Liver (tissue), 8 donors: ENCODE measurements at regions not wholly inside any gene's neighbourhood (a gene's known extent, or its start where the extent isn't known, plus 50 kb on each side); places are given as distances from the start of the nearest gene placed in this dataset.

Experiments used
- DNase-seq: peaks from one replicate; pipeline ENCODE4 v3.0.0-alpha.2; 2017; ENCODE audit warnings: low spot score
- H3K27ac ChIP-seq, 2 donors: one replicate each; pipeline ENCODE4 v1.7.0; 2013; ENCODE audit warnings: inconsistent platforms in 2 of 2, low read length in 2 of 2, control low read depth in 1 of 2, low read depth in 1 of 2, mild to moderate bottlenecking in 1 of 2
- H3K27me3 ChIP-seq, 4 donors: one replicate each; pipeline versions ENCODE4 v1.6.1 to v1.7.0; 2013; ENCODE audit warnings: low read length in 3 of 4, inconsistent platforms in 1 of 4, mild to moderate bottlenecking in 1 of 4, moderate library complexity in 1 of 4; ENCODE audit not compliant: control insufficient read depth in 4 of 4, insufficient read depth in 4 of 4
- H3K36me3 ChIP-seq, 4 donors: one replicate each; pipeline versions ENCODE4 v1.6.1 to v1.7.0; 2013; ENCODE audit warnings: low read length in 3 of 4, mild to moderate bottlenecking in 3 of 4, low read depth in 1 of 4, moderate library complexity in 1 of 4; ENCODE audit not compliant: control insufficient read depth in 4 of 4, insufficient read depth in 3 of 4
- H3K4me1 ChIP-seq, 4 donors: one replicate each; pipeline versions ENCODE4 v1.6.1 to v1.7.0; 2013; ENCODE audit warnings: low read length in 3 of 4, mild to moderate bottlenecking in 3 of 4, moderate library complexity in 1 of 4; ENCODE audit not compliant: control insufficient read depth in 4 of 4, insufficient read depth in 4 of 4
- H3K4me3 ChIP-seq, 3 donors: one replicate each; pipeline versions ENCODE4 v1.6.1 to v1.7.0; 2013; ENCODE audit warnings: low read length in 3 of 3, control low read depth in 1 of 3, low read depth in 1 of 3, mild to moderate bottlenecking in 1 of 3
- H3K9ac ChIP-seq, 2 donors: one replicate each; pipeline ENCODE4 v1.7.0; 2013; ENCODE audit warnings: low read length in 2 of 2, mild to moderate bottlenecking in 2 of 2, moderate library complexity in 2 of 2, control low read depth in 1 of 2, low read depth in 1 of 2
- H3K9me3 ChIP-seq, 4 donors: one replicate each; pipeline versions ENCODE4 v1.6.1 to v1.7.0; 2013; ENCODE audit warnings: low read length in 3 of 4; ENCODE audit not compliant: control insufficient read depth in 4 of 4
- EGR1 ChIP-seq, 2 donors: IDR thresholded peaks; 2 replicates each; pipeline ENCODE4 v1.6.1; 2016 to 2018; ENCODE audit warnings: antibody characterized with exemption in 2 of 2, low read depth in 2 of 2
- FOXA1 ChIP-seq: IDR thresholded peaks from 2 replicates; pipeline ENCODE4 v1.6.1; 2016; ENCODE audit warnings: antibody characterized with exemption
- FOXA2 ChIP-seq: IDR thresholded peaks from 2 replicates; pipeline ENCODE4 v1.6.1; 2016; ENCODE audit warnings: antibody characterized with exemption
- GABPA ChIP-seq, 2 donors: IDR thresholded peaks in 1 of 2; conservative IDR thresholded peaks in 1 of 2; 2 replicates each; pipeline ENCODE4 v1.6.1; 2016; ENCODE audit warnings: antibody characterized with exemption in 2 of 2, mild to moderate bottlenecking in 1 of 2, moderate library complexity in 1 of 2
- HNF4A ChIP-seq, 2 donors: conservative IDR thresholded peaks; 2 replicates each; pipeline ENCODE4 v1.6.1; 2016; ENCODE audit warnings: antibody characterized with exemption in 2 of 2, mild to moderate bottlenecking in 2 of 2
- HNF4G ChIP-seq: IDR thresholded peaks from 2 replicates; pipeline ENCODE4 v1.6.1; 2016; ENCODE audit warnings: antibody characterized with exemption
- JUND ChIP-seq, 2 donors: IDR thresholded peaks; 2 replicates each; pipeline ENCODE4 v1.6.1; 2016; ENCODE audit warnings: antibody characterized with exemption in 2 of 2
- NR2F2 ChIP-seq: IDR thresholded peaks from 2 replicates; pipeline ENCODE4 v1.6.1; 2016; ENCODE audit warnings: antibody characterized with exemption
- RAD21 ChIP-seq, 2 donors: IDR thresholded peaks; 2 replicates each; pipeline ENCODE4 v1.6.1; 2016; ENCODE audit warnings: antibody characterized with exemption in 2 of 2, mild to moderate bottlenecking in 2 of 2
- RXRA ChIP-seq, 2 donors: IDR thresholded peaks; 2 replicates each; pipeline ENCODE4 v1.6.1; 2017 to 2018; ENCODE audit warnings: antibody characterized with exemption in 2 of 2, mild to moderate bottlenecking in 1 of 2
- SP1 ChIP-seq: IDR thresholded peaks from 2 replicates; pipeline ENCODE4 v1.6.1; 2018; ENCODE audit warnings: antibody characterized with exemption, mild to moderate bottlenecking
- TAF1 ChIP-seq: conservative IDR thresholded peaks from 2 replicates; pipeline ENCODE4 v1.6.1; 2016; ENCODE audit warnings: antibody characterized with exemption, mild to moderate bottlenecking
- YY1 ChIP-seq: IDR thresholded peaks from 2 replicates; pipeline ENCODE4 v1.6.1; 2016; ENCODE audit warnings: antibody characterized with exemption, mild to moderate bottlenecking
- WGBS: extraction: QIAGEN DNeasy Blood & Tissue Kit; methylation state at CpG from one replicate; pipeline ENCODE4 v1.1.7; 2013; 5-methylcytosine and 5-hydroxymethylcytosine counted together
- TF ChIP-seq, protein P1 (sequence below): IDR thresholded peaks from 2 replicates; pipeline ENCODE4 v1.6.1; 2016; ENCODE audit warnings: antibody characterized with exemption
- TF ChIP-seq, protein P2 (sequence below): IDR thresholded peaks from 2 replicates; pipeline ENCODE4 v1.6.1; 2016; ENCODE audit warnings: antibody characterized with exemption
- TF ChIP-seq, protein P3 (sequence below): fragments of 150-350 bp; IDR thresholded peaks from 2 replicates; pipeline ENCODE4 v1.5.1; 2017; ENCODE audit warnings: improper control_type of control experiment, low read depth, low read length; ENCODE audit not compliant: missing input control
- TF ChIP-seq, protein P4 (sequence below): IDR thresholded peaks from 2 replicates; pipeline ENCODE4 v1.6.1; 2016; ENCODE audit warnings: antibody characterized with exemption, mild to moderate bottlenecking
- TF ChIP-seq, protein P5 (sequence below): IDR thresholded peaks from 2 replicates; pipeline ENCODE4 v1.6.1; 2016; ENCODE audit warnings: antibody characterized with exemption
- donor health status: healthy.
- donor health status: healthy.
- donor health status: healthy.
- donor health status: healthy.
- donor health status: healthy.

DNA sequence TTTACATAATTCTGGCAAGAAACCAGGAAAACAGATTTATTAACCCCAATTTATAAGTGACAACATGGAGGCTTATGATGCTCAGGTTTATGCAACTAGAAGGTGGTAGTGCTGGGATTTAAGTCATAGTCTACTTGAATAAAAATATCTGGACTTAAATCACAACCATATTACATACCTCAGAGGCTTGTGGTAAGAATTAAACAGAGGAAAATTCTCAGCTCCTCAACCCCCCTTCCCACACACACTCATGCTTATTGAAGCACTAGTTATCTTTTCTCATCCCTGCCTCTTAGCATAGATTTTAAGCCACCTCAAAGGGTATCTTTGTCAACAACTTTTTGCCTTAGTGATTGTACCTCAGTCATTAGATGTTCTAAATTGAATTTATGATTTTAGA is 731.0 kb downstream of the PRELID2 start:
- H3K9me3 ChIP-seq: no peaks in the 10 kb centered on the region
- no peaks in the 10 kb centered on the region for H3K4me1 ChIP-seq
- no peak for TF ChIP-seq FOXA2
- TF ChIP-seq, protein P1, sequence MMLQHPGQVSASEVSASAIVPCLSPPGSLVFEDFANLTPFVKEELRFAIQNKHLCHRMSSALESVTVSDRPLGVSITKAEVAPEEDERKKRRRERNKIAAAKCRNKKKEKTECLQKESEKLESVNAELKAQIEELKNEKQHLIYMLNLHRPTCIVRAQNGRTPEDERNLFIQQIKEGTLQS: no peak
- no peak for TF ChIP-seq YY1
- TF ChIP-seq TAF1: no peak
- TF ChIP-seq FOXA1: no peak
- TF ChIP-seq, protein P2, sequence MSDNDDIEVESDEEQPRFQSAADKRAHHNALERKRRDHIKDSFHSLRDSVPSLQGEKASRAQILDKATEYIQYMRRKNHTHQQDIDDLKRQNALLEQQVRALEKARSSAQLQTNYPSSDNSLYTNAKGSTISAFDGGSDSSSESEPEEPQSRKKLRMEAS: no peak
- no peak for TF ChIP-seq HNF4A (conservative IDR thresholded peaks at IDR 0.05)
- TF ChIP-seq HNF4G: no peak
- TF ChIP-seq, protein P3, sequence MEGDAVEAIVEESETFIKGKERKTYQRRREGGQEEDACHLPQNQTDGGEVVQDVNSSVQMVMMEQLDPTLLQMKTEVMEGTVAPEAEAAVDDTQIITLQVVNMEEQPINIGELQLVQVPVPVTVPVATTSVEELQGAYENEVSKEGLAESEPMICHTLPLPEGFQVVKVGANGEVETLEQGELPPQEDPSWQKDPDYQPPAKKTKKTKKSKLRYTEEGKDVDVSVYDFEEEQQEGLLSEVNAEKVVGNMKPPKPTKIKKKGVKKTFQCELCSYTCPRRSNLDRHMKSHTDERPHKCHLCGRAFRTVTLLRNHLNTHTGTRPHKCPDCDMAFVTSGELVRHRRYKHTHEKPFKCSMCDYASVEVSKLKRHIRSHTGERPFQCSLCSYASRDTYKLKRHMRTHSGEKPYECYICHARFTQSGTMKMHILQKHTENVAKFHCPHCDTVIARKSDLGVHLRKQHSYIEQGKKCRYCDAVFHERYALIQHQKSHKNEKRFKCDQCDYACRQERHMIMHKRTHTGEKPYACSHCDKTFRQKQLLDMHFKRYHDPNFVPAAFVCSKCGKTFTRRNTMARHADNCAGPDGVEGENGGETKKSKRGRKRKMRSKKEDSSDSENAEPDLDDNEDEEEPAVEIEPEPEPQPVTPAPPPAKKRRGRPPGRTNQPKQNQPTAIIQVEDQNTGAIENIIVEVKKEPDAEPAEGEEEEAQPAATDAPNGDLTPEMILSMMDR: no peak
- no peak for TF ChIP-seq EGR1 (IDR thresholded peaks at IDR 0.05; ENCODE audit: low read depth in 2 of 2)
- TF ChIP-seq, protein P4, sequence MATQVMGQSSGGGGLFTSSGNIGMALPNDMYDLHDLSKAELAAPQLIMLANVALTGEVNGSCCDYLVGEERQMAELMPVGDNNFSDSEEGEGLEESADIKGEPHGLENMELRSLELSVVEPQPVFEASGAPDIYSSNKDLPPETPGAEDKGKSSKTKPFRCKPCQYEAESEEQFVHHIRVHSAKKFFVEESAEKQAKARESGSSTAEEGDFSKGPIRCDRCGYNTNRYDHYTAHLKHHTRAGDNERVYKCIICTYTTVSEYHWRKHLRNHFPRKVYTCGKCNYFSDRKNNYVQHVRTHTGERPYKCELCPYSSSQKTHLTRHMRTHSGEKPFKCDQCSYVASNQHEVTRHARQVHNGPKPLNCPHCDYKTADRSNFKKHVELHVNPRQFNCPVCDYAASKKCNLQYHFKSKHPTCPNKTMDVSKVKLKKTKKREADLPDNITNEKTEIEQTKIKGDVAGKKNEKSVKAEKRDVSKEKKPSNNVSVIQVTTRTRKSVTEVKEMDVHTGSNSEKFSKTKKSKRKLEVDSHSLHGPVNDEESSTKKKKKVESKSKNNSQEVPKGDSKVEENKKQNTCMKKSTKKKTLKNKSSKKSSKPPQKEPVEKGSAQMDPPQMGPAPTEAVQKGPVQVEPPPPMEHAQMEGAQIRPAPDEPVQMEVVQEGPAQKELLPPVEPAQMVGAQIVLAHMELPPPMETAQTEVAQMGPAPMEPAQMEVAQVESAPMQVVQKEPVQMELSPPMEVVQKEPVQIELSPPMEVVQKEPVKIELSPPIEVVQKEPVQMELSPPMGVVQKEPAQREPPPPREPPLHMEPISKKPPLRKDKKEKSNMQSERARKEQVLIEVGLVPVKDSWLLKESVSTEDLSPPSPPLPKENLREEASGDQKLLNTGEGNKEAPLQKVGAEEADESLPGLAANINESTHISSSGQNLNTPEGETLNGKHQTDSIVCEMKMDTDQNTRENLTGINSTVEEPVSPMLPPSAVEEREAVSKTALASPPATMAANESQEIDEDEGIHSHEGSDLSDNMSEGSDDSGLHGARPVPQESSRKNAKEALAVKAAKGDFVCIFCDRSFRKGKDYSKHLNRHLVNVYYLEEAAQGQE: no peak
- TF ChIP-seq SP1: no peak
- TF ChIP-seq JUND (IDR thresholded peaks at IDR 0.05): no peak
- no peak for TF ChIP-seq RAD21 (IDR thresholded peaks at IDR 0.05)
- TF ChIP-seq, protein P5, sequence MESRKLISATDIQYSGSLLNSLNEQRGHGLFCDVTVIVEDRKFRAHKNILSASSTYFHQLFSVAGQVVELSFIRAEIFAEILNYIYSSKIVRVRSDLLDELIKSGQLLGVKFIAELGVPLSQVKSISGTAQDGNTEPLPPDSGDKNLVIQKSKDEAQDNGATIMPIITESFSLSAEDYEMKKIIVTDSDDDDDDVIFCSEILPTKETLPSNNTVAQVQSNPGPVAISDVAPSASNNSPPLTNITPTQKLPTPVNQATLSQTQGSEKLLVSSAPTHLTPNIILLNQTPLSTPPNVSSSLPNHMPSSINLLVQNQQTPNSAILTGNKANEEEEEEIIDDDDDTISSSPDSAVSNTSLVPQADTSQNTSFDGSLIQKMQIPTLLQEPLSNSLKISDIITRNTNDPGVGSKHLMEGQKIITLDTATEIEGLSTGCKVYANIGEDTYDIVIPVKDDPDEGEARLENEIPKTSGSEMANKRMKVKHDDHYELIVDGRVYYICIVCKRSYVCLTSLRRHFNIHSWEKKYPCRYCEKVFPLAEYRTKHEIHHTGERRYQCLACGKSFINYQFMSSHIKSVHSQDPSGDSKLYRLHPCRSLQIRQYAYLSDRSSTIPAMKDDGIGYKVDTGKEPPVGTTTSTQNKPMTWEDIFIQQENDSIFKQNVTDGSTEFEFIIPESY: no peak
- TF ChIP-seq GABPA (IDR thresholded peaks at IDR 0.05 in 1 of 2, conservative IDR thresholded peaks at IDR 0.05 in 1 of 2): no peak
- no peak for TF ChIP-seq RXRA (IDR thresholded peaks at IDR 0.05)
- TF ChIP-seq NR2F2: no peak
- DNase-seq: no peak
- H3K27ac ChIP-seq: no peak overlapping the region
- no peaks in the 10 kb centered on the region for H3K27me3 ChIP-seq
- no peak overlapping the region for H3K4me3 ChIP-seq
- no peak overlapping the region for H3K9ac ChIP-seq
- no peaks in the 10 kb centered on the region for H3K36me3 ChIP-seq

DNA sequence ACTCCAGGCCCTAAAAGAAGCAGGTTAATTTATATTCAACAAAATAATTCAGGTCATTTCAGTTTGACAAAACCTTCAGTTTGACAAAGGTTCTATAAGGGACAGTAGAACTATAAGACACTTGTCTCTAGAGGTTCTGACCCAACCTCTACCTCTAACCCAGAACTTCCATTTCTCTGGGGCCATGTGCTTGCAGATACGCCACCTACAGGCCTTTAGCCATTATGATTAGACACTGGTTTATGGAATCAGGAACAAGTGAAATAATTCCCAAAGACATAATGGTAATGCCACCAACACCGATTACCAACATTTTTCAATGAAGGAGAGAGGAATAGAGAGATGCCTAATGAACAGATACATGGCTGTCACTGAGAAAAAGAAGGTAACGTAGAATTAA is 733.9 kb downstream of the PRELID2 start:
- Histone ChIP-seq H3K27me3 (no peaks in the 10 kb centered on the region), H3K9ac (no peak overlapping the region), H3K27ac (no peak overlapping the region), H3K9me3 (no peaks in the 10 kb centered on the region), H3K36me3 (no peaks in the 10 kb centered on the region), H3K4me3 (no peak overlapping the region), H3K4me1 (no peaks in the 10 kb centered on the region)
- peak in 1 of 2 donors; percentile 21 for TF ChIP-seq RAD21 (IDR thresholded peaks at IDR 0.05)
- TF ChIP-seq, protein P4: no peak
- no peak for TF ChIP-seq SP1
- no peak for TF ChIP-seq NR2F2
- WGBS: 81% methylated on average over 3 of the region's 3 CpGs
- no peak for DNase-seq
